ENCODE measurements at regions not wholly inside any gene's neighbourhood (a gene's known extent, or its start where the extent isn't known, plus 50 kb on each side); places are given as distances from the start of the nearest gene placed in this dataset.

GRCh38 chr9:11011696-11012095 is 398.9 kb upstream of the PTPRD start:
- TF ChIP-seq CTCF (IDR thresholded peaks at IDR 0.05) (no peak), ZFX (IDR thresholded peaks at IDR 0.05; ENCODE audit: borderline replicate concordance) (no peak)

Data from 22Rv1 (cell line).